NCI-H2196 (cell line): ENCODE measurements at regions not wholly inside any gene's neighbourhood (a gene's known extent, or its start where the extent isn't known, plus 50 kb on each side); places are given as distances from the start of the nearest gene placed in this dataset.

Experiments used
- DNase-seq: peaks from one replicate; lab custom pipeline; 2025; ENCODE audit not compliant: unreplicated experiment; lab: John Stamatoyannopoulos, UW

- DNase-seq, result peak; percentile 52
Observed at GRCh38 chr21:38938343-38938742, 132.6 kb downstream of the ETS2 start.

GRCh38 chr21:38937844-38938243 lies 132.1 kb downstream of the ETS2 start:
- no peak for DNase-seq

GRCh38 chr21:38937286-38937790 lies 131.6 kb downstream of the ETS2 start:
- DNase-seq, result no peak

GRCh38 chr21:38936240-38936639 lies 130.5 kb downstream of the ETS2 start:
- no peak for DNase-seq

GRCh38 chr21:38933731-38934130 lies 128.0 kb downstream of the ETS2 start:
- no peak for DNase-seq

- DNase-seq, result no peak
Observed at GRCh38 chr21:38931291-38931690, 125.6 kb downstream of the ETS2 start.

- DNase-seq, result no peak
Observed at GRCh38 chr21:38930853-38931252, 125.1 kb downstream of the ETS2 start.

GRCh38 chr21:38930066-38930465 lies 124.3 kb downstream of the ETS2 start:
- no peak for DNase-seq

GRCh38 chr21:38929652-38930051 lies 123.9 kb downstream of the ETS2 start:
- no peak for DNase-seq

- no peak for DNase-seq
Observed at GRCh38 chr21:38929142-38929541, 123.4 kb downstream of the ETS2 start.

- peak; percentile 33 for DNase-seq
Observed at GRCh38 chr21:38927776-38928175, 122.0 kb downstream of the ETS2 start.

GRCh38 chr21:38925923-38926322 lies 120.2 kb downstream of the ETS2 start:
- DNase-seq, result no peak

- no peak for DNase-seq
Observed at GRCh38 chr21:38925478-38925877, 119.7 kb downstream of the ETS2 start.

GRCh38 chr21:38924954-38925353 lies 119.2 kb downstream of the ETS2 start:
- no peak for DNase-seq

GRCh38 chr21:38923429-38923828 lies 117.7 kb downstream of the ETS2 start:
- no peak for DNase-seq

GRCh38 chr21:38922474-38923235 lies 116.9 kb downstream of the ETS2 start:
- DNase-seq, result no peak

- DNase-seq, result no peak
Observed at GRCh38 chr21:38921511-38922251, 116.0 kb downstream of the ETS2 start.

GRCh38 chr21:38920631-38921398 lies 115.1 kb downstream of the ETS2 start:
- DNase-seq, result no peak

GRCh38 chr21:38918607-38919346 lies 113.0 kb downstream of the ETS2 start:
- peak; percentile 22 for DNase-seq

- peak; percentile 82 for DNase-seq
Observed at GRCh38 chr21:38917043-38917774, 111.5 kb downstream of the ETS2 start.
